Tibial nerve (tissue), 4 donors: ENCODE measurements at regions not wholly inside any gene's neighbourhood (a gene's known extent, or its start where the extent isn't known, plus 50 kb on each side); places are given as distances from the start of the nearest gene placed in this dataset.

Source experiments
- DNase-seq, 2 donors: peaks; one replicate each; pipeline ENCODE4 v3.0.0-alpha.2; 2019; ENCODE audit warnings: low spot score in 2 of 2
- H3K27ac ChIP-seq, 4 donors: fragments of 200-600 bp; sonication (generic) in 3 of 4; one replicate each; pipeline ENCODE4 v1.5.1; 2017 to 2019; ENCODE audit warnings: mild to moderate bottlenecking in 1 of 4
- H3K27me3 ChIP-seq, 2 donors: fragments of 200-600 bp; sonication (generic) in 1 of 2; one replicate each; pipeline versions ENCODE4 v1.5.1 to v1.6.0; 2017 to 2019
- H3K36me3 ChIP-seq, 3 donors: fragments of 200-600 bp; sonication (generic); one replicate each; pipeline ENCODE4 v1.5.1; 2018 to 2019
- H3K4me1 ChIP-seq, 4 donors: fragments of 200-600 bp; sonication (generic) in 3 of 4; one replicate each; pipeline ENCODE4 v1.5.1; 2017 to 2019
- H3K4me3 ChIP-seq, 4 donors: fragments of 200-600 bp; sonication (generic) in 3 of 4; one replicate each; pipeline ENCODE4 v1.5.1; 2017 to 2019; ENCODE audit warnings: mild to moderate bottlenecking in 1 of 4, moderate library complexity in 1 of 4
- H3K9me3 ChIP-seq, 4 donors: fragments of 200-600 bp; sonication (generic) in 3 of 4; one replicate each; pipeline ENCODE4 v1.5.1; 2017 to 2019
- EP300 ChIP-seq, 2 donors: sonication (generic); formaldehyde crosslinking; IDR thresholded peaks; one replicate each; pipeline ENCODE4 v1.6.1; 2017; ENCODE audit warnings: antibody characterized with exemption in 2 of 2, mild to moderate bottlenecking in 1 of 2
- POLR2A ChIP-seq, 2 donors: fragments of 450-650 bp; IDR thresholded peaks; one replicate each; pipeline ENCODE4 v1.6.1; 2017; ENCODE audit warnings: antibody characterized with exemption in 2 of 2, mild to moderate bottlenecking in 2 of 2, moderate library complexity in 2 of 2
- WGBS, 2 donors: methylation state at CpG; one replicate each; pipeline ENCODE4 v1.1.5; 2018; 5-methylcytosine and 5-hydroxymethylcytosine counted together
- TF ChIP-seq, protein P1 (sequence below), 5 experiments: fragments of 200-600 bp in 3 of 5; fragments of 450-650 bp in 2 of 5; sonication (generic) in 3 of 5; IDR thresholded peaks; one replicate each; pipeline ENCODE4 v1.5.1; 2016 to 2019; ENCODE audit warnings: antibody characterized with exemption in 5 of 5, mild to moderate bottlenecking in 3 of 5, moderate library complexity in 2 of 5

DNA sequence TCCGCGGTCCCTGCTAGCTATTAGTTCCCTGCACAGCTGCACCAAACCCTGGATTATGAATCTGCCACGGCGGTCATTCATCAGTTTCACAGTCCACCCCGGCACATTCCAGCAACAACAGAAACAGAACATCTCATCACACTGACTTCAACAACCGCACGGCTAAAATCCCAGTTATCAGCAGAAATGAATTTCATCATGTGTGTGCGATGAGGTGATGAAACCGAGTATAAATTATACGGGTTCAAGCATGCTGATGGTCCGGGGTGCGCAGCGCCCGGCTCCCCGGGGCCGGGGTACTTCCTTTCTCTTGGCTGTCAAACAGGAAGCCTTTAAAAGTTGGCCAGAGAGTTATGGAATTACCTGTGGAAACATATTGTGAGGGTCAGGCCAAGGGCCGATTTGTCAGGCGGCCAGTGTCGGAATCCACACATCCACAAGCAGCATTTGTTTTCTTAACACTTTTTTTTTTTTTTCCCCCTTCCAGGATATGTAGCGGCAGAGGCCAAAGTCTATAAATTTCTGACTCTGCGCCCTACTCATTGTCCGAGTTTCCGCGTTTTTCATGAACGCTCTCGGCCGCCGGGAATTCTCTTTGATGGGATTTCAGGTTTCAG, 420.9 kb upstream of the MGMT start:
- Histone ChIP-seq H3K4me3 (peak overlapping the region in 1 of 4 donors; percentile 42), H3K9me3 (no peaks in the 10 kb centered on the region), H3K36me3 (no peaks in the 10 kb centered on the region), H3K27ac (peak overlapping the region in 1 of 4 donors; percentile 39), H3K27me3 (peaks cover 0 to 9% of the 10 kb centered on the region in 2 donors), H3K4me1 (peaks cover 0 to 13% (median 0%) of the 10 kb centered on the region in 4 donors)
- DNase-seq: peak in 1 of 2 donors; percentile 59
- TF ChIP-seq EP300 (IDR thresholded peaks at IDR 0.05) (peak in 1 of 2 donors; percentile 46), POLR2A (IDR thresholded peaks at IDR 0.05) (no peak)
- 53 to 62% methylated on average over 28 of the region's 28 CpGs for WGBS, 2 donors

DNA sequence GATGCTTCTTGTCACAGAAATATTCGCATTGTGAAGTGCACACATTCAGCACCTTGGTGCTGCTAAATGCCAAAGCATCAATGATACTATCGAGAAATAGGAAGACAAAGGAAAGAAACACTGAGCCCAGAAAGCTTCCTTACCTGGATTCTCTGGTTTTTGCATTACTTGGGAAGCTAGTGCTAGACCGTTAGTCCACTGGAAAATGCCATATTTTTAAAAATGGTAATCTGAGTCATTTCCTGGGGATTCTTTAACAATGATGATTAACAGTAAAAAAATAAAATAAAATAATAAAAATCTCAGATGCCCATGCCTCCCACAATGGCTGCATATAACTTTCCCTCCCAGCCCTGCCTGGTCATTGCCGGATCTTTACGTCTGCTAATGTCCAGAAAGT, 420.1 kb upstream of the MGMT start:
- Histone ChIP-seq H3K4me3 (peak overlapping the region in 1 of 4 donors; percentile 42), H3K27me3 (peaks cover 0 to 8% of the 10 kb centered on the region in 2 donors), H3K36me3 (no peaks in the 10 kb centered on the region), H3K9me3 (no peaks in the 10 kb centered on the region), H3K27ac (peak overlapping the region in 1 of 4 donors; percentile 39), H3K4me1 (peaks cover 0 to 13% (median 0%) of the 10 kb centered on the region in 4 donors)
- TF ChIP-seq, protein P1, sequence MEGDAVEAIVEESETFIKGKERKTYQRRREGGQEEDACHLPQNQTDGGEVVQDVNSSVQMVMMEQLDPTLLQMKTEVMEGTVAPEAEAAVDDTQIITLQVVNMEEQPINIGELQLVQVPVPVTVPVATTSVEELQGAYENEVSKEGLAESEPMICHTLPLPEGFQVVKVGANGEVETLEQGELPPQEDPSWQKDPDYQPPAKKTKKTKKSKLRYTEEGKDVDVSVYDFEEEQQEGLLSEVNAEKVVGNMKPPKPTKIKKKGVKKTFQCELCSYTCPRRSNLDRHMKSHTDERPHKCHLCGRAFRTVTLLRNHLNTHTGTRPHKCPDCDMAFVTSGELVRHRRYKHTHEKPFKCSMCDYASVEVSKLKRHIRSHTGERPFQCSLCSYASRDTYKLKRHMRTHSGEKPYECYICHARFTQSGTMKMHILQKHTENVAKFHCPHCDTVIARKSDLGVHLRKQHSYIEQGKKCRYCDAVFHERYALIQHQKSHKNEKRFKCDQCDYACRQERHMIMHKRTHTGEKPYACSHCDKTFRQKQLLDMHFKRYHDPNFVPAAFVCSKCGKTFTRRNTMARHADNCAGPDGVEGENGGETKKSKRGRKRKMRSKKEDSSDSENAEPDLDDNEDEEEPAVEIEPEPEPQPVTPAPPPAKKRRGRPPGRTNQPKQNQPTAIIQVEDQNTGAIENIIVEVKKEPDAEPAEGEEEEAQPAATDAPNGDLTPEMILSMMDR (IDR thresholded peaks at IDR 0.05): no peak
- WGBS, 2 donors: 78% methylated on average over 5 of the region's 5 CpGs
- DNase-seq: no peak

DNA sequence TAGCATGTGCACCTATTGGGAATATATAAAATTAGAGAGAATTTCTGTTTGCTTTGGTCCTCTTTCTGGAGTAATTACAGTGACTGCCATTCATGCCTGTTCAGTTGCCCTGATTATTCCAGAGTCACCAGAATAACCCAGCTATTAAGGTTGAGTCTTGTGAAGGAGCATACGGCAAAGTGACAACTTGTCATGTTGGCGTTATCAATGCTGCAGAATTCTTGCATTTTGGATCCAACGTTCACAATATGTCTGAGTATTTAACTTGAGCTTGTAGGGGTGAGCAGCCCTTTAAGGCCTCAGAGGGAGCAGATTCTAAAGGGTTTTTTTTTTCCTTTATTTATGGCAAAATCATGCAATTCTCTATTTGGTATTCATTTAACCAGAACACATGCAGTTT, 419.4 kb upstream of the MGMT start:
- no peak overlapping the region for H3K27ac ChIP-seq
- 90 to 95% methylated on average over 3 of the region's 3 CpGs for WGBS, 2 donors
- no peak overlapping the region for H3K4me3 ChIP-seq
- H3K36me3 ChIP-seq: no peaks in the 10 kb centered on the region
- H3K9me3 ChIP-seq: no peaks in the 10 kb centered on the region
- TF ChIP-seq, protein P1 (IDR thresholded peaks at IDR 0.05): no peak
- no peak for TF ChIP-seq EP300 (IDR thresholded peaks at IDR 0.05)
- TF ChIP-seq POLR2A (IDR thresholded peaks at IDR 0.05): no peak
- H3K27me3 ChIP-seq: peaks cover 0 to 4% of the 10 kb centered on the region in 2 donors
- peaks cover 0 to 13% (median 0%) of the 10 kb centered on the region in 4 donors for H3K4me1 ChIP-seq
- no peak for DNase-seq

DNA sequence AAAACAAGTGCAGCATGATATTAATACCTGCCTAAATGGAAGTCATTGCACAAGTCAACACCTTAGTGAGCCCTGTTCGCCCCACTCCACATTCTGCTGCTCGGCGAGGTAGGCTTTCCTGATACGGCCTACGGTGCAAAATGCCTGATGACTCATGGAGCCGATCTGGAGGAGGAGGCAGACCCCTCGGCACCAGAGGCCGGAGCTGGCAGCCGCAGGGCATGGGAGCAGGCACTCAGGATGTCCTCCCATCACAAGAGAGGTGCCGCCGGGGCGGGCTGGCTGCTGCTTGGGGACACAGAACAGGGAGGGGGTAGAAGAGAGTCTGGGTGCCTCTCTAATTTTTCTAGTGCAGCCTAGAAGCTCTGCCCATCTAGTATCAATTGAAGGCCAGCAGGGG, 418.5 kb upstream of the MGMT start:
- no peak overlapping the region for H3K27ac ChIP-seq
- no peak for DNase-seq
- 73 to 87% methylated on average over 12 of the region's 12 CpGs for WGBS, 2 donors
- TF ChIP-seq POLR2A (IDR thresholded peaks at IDR 0.05): no peak
- TF ChIP-seq, protein P1 (IDR thresholded peaks at IDR 0.05): no peak
- TF ChIP-seq EP300 (IDR thresholded peaks at IDR 0.05): no peak
- H3K27me3 ChIP-seq: no peaks in the 10 kb centered on the region
- H3K4me1 ChIP-seq: peaks cover 0 to 13% (median 0%) of the 10 kb centered on the region in 4 donors
- H3K36me3 ChIP-seq: no peaks in the 10 kb centered on the region
- no peak overlapping the region for H3K4me3 ChIP-seq
- no peaks in the 10 kb centered on the region for H3K9me3 ChIP-seq

DNA sequence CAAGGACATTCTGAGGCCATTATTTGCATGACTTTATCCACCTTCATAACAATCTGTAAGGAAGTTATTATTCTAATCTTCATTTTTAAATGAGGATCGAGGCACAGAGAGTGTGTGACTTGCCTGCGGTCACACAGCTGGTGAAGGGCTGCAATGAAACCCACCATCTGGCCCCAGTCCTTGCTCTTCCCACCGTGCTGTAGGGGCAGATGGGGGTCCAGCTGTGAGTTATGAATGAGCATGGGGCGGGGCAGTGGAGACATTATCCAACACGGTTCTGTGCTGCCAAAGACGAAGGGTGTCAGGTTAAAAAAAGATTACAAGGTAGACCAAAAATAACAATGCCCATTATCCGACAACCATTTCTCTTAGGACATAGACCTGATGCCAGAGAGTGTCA, 417.5 kb upstream of the MGMT start:
- no peak overlapping the region for H3K27ac ChIP-seq
- H3K4me1 ChIP-seq: peaks cover 0 to 13% (median 0%) of the 10 kb centered on the region in 4 donors
- TF ChIP-seq POLR2A (IDR thresholded peaks at IDR 0.05) (no peak), EP300 (IDR thresholded peaks at IDR 0.05) (no peak)
- TF ChIP-seq, protein P1 (IDR thresholded peaks at IDR 0.05): no peak
- WGBS, 2 donors: 78 to 87% methylated on average over 7 of the region's 7 CpGs
- no peaks in the 10 kb centered on the region for H3K36me3 ChIP-seq
- H3K27me3 ChIP-seq: no peaks in the 10 kb centered on the region
- H3K9me3 ChIP-seq: no peaks in the 10 kb centered on the region
- H3K4me3 ChIP-seq: no peak overlapping the region
- no peak for DNase-seq
